ENCODE measurements at regions not wholly inside any gene's neighbourhood (a gene's known extent, or its start where the extent isn't known, plus 50 kb on each side); places are given as distances from the start of the nearest gene placed in this dataset.

DNA sequence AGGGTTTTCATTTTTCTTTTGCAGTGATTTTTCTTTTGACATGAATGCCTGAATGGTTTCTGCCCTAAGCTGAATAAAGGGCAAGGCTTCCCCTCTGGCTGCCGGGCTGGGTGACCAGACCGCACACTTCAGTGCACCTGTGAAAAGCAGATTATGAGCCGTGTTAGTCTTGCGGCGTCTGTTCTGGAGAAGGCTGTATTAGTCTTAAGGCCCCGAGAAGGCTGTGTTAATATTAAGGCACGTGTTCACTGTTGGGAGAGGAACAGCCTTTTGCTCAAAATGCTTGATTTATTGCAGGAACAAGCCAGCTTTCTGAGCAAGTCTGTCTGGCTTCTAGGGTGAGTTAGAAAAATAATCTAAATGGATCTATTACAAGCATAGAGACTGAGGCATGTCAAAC is 54.7 kb upstream of the DNAH14 start:
- TF ChIP-seq ARNTL (CRISPR knock-in tag; IDR thresholded peaks at IDR 0.05; ENCODE audit: borderline replicate concordance, low read depth) (no peak), TOX (CRISPR knock-in tag; IDR thresholded peaks at IDR 0.05; ENCODE audit: borderline replicate concordance) (no peak), ZFP3 (CRISPR knock-in tag; IDR thresholded peaks at IDR 0.05) (no peak)
- TF ChIP-seq, protein P1, sequence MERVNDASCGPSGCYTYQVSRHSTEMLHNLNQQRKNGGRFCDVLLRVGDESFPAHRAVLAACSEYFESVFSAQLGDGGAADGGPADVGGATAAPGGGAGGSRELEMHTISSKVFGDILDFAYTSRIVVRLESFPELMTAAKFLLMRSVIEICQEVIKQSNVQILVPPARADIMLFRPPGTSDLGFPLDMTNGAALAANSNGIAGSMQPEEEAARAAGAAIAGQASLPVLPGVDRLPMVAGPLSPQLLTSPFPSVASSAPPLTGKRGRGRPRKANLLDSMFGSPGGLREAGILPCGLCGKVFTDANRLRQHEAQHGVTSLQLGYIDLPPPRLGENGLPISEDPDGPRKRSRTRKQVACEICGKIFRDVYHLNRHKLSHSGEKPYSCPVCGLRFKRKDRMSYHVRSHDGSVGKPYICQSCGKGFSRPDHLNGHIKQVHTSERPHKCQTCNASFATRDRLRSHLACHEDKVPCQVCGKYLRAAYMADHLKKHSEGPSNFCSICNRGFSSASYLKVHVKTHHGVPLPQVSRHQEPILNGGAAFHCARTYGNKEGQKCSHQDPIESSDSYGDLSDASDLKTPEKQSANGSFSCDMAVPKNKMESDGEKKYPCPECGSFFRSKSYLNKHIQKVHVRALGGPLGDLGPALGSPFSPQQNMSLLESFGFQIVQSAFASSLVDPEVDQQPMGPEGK (CRISPR knock-in tag; IDR thresholded peaks at IDR 0.05; ENCODE audit: borderline replicate concordance): no peak
